Glutamatergic neuron (in vitro differentiated cells): ENCODE measurements at regions not wholly inside any gene's neighbourhood (a gene's known extent, or its start where the extent isn't known, plus 50 kb on each side); places are given as distances from the start of the nearest gene placed in this dataset.

ENCODE experiments used
- DNase-seq: peaks from one replicate; pipeline ENCODE4 v3.0.0; 2022
- H3K27ac Mint-ChIP-seq: one replicate; pipeline ENCODE4 v1.8.0; 2020; ENCODE audit warnings: mild to moderate bottlenecking, mixed read lengths, inconsistent platforms; ENCODE audit not compliant: unreplicated experiment
- H3K27me3 Mint-ChIP-seq: one replicate; pipeline ENCODE4 v1.8.0; 2020; ENCODE audit warnings: mild to moderate bottlenecking, moderate library complexity, mixed read lengths, inconsistent platforms; ENCODE audit not compliant: unreplicated experiment
- H3K36me3 Mint-ChIP-seq: one replicate; pipeline ENCODE4 v1.8.0; 2020; ENCODE audit warnings: mild to moderate bottlenecking, mixed read lengths, inconsistent platforms; ENCODE audit not compliant: unreplicated experiment
- H3K4me1 Mint-ChIP-seq: one replicate; pipeline ENCODE4 v1.8.0; 2020; ENCODE audit warnings: mild to moderate bottlenecking, low read depth, mixed read lengths, inconsistent platforms; ENCODE audit not compliant: unreplicated experiment
- H3K4me3 Mint-ChIP-seq: one replicate; pipeline ENCODE4 v1.8.0; 2020; ENCODE audit warnings: mild to moderate bottlenecking, mixed read lengths, inconsistent platforms; ENCODE audit not compliant: unreplicated experiment
- H3K9me3 Mint-ChIP-seq: one replicate; pipeline ENCODE4 v1.8.0; 2020; ENCODE audit warnings: mild to moderate bottlenecking, moderate library complexity, mixed read lengths, inconsistent platforms; ENCODE audit not compliant: unreplicated experiment
- CTCF ChIP-seq: fragments of 200-600 bp; sonication (generic); IDR thresholded peaks from one replicate; pipeline ENCODE4 v1.5.0; 2021; ENCODE audit not compliant: partially characterized antibody, unreplicated experiment

GRCh38 chr2:180571559-180571958 is 408.8 kb upstream of the UBE2E3 start:
- H3K27ac Mint-ChIP-seq = no peak overlapping the region
- no peak for DNase-seq
- no peaks in the 10 kb centered on the region for H3K9me3 Mint-ChIP-seq
- H3K4me1 Mint-ChIP-seq = peaks cover 4% of the 10 kb centered on the region
- no peaks in the 10 kb centered on the region for H3K36me3 Mint-ChIP-seq
- no peak overlapping the region for H3K4me3 Mint-ChIP-seq
- H3K27me3 Mint-ChIP-seq = no peaks in the 10 kb centered on the region
- no peak for TF ChIP-seq CTCF

GRCh38 chr2:180570864-180571263 is 409.5 kb upstream of the UBE2E3 start:
- no peak for DNase-seq
- Mint-ChIP-seq H3K27ac (no peak overlapping the region), H3K36me3 (no peaks in the 10 kb centered on the region), H3K9me3 (no peaks in the 10 kb centered on the region), H3K4me1 (peaks cover 4% of the 10 kb centered on the region), H3K27me3 (no peaks in the 10 kb centered on the region), H3K4me3 (no peak overlapping the region)
- no peak for TF ChIP-seq CTCF

GRCh38 chr2:180564051-180564450 is 416.4 kb upstream of the UBE2E3 start:
- H3K27ac Mint-ChIP-seq = no peak overlapping the region
- TF ChIP-seq CTCF = no peak
- H3K27me3 Mint-ChIP-seq = no peaks in the 10 kb centered on the region
- H3K4me3 Mint-ChIP-seq = no peak overlapping the region
- DNase-seq = no peak
- peaks cover 4% of the 10 kb centered on the region for H3K4me1 Mint-ChIP-seq
- H3K36me3 Mint-ChIP-seq = no peaks in the 10 kb centered on the region
- no peaks in the 10 kb centered on the region for H3K9me3 Mint-ChIP-seq

- TF ChIP-seq CTCF = no peak
- no peaks in the 10 kb centered on the region for H3K27me3 Mint-ChIP-seq
- no peaks in the 10 kb centered on the region for H3K36me3 Mint-ChIP-seq
- H3K9me3 Mint-ChIP-seq = no peaks in the 10 kb centered on the region
- H3K4me1 Mint-ChIP-seq = peaks cover 1% of the 10 kb centered on the region
- no peak overlapping the region for H3K27ac Mint-ChIP-seq
- H3K4me3 Mint-ChIP-seq = no peak overlapping the region
- DNase-seq = no peak
Measured at GRCh38 chr2:180562378-180562777, 418.0 kb upstream of the UBE2E3 start.

- Mint-ChIP-seq H3K4me3 (no peak overlapping the region), H3K4me1 (no peaks in the 10 kb centered on the region), H3K9me3 (no peaks in the 10 kb centered on the region), H3K36me3 (no peaks in the 10 kb centered on the region), H3K27me3 (no peaks in the 10 kb centered on the region), H3K27ac (no peak overlapping the region)
- TF ChIP-seq CTCF = no peak
- no peak for DNase-seq
Measured at GRCh38 chr2:180559771-180560170, 420.6 kb upstream of the UBE2E3 start.
